ENCODE measurements at regions not wholly inside any gene's neighbourhood (a gene's known extent, or its start where the extent isn't known, plus 50 kb on each side); places are given as distances from the start of the nearest gene placed in this dataset.

- TF ChIP-seq POLR2A (IDR thresholded peaks at IDR 0.05) (no peak), CTCF (IDR thresholded peaks at IDR 0.05) (no peak)
Measured at GRCh38 chr7:8841171-8841570, 407.8 kb downstream of the NXPH1 start.
